Ovary (tissue), 7 donors: ENCODE measurements at regions not wholly inside any gene's neighbourhood (a gene's known extent, or its start where the extent isn't known, plus 50 kb on each side); places are given as distances from the start of the nearest gene placed in this dataset.

ENCODE experiments used
- DNase-seq, 5 donors: peaks; one replicate each; pipeline ENCODE4 v3.0.0-alpha.2; 2019 to 2020
- H3K27ac ChIP-seq, 2 donors: fragments of 200-600 bp; one replicate each; pipeline versions ENCODE4 v1.5.1 to v1.8.0; 2019 to 2022
- H3K27me3 ChIP-seq: fragments of 200-600 bp; one replicate; pipeline ENCODE4 v1.8.0; 2022
- H3K36me3 ChIP-seq: fragments of 200-600 bp; sonication (generic); one replicate; pipeline ENCODE4 v1.5.1; 2019
- H3K4me1 ChIP-seq: one replicate; pipeline ENCODE4 v1.8.1; 2013; ENCODE audit warnings: mild to moderate bottlenecking, moderate library complexity; ENCODE audit not compliant: insufficient read depth
- H3K4me3 ChIP-seq: fragments of 200-600 bp; sonication (generic); one replicate; pipeline ENCODE4 v1.5.1; 2017
- H3K9me3 ChIP-seq, 2 donors: fragments of 200-600 bp in 1 of 2; sonication (generic) in 1 of 2; one replicate each; pipeline versions ENCODE4 v1.5.1 to v1.8.1; 2013 to 2019; ENCODE audit warnings: mild to moderate bottlenecking in 1 of 2, moderate library complexity in 1 of 2
- CTCF ChIP-seq, 3 donors: fragments of 450-650 bp in 2 of 3; fragments of 200-600 bp in 1 of 3; IDR thresholded peaks; one replicate each; pipeline versions ENCODE4 v1.5.1 to v1.8.0; 2016 to 2022; ENCODE audit warnings: antibody characterized with exemption in 3 of 3, mild to moderate bottlenecking in 1 of 3
- EP300 ChIP-seq: sonication (generic); formaldehyde crosslinking; IDR thresholded peaks from one replicate; pipeline ENCODE4 v1.6.1; 2017; ENCODE audit warnings: antibody characterized with exemption
- POLR2A ChIP-seq: fragments of 450-650 bp; IDR thresholded peaks from one replicate; pipeline ENCODE4 v1.6.1; 2017; ENCODE audit warnings: antibody characterized with exemption, mild to moderate bottlenecking, moderate library complexity
- WGBS, 3 donors: extraction: QIAGEN DNeasy Blood & Tissue Kit in 1 of 3; methylation state at CpG; one replicate each; pipeline versions ENCODE4 v1.1.5 to v1.1.7; 2013 to 2017; 5-methylcytosine and 5-hydroxymethylcytosine counted together
- intact Hi-C, 4 donors: fragments of 100-400 bp; cut with DNase I; formaldehyde crosslinking; loops; one replicate each; pipeline versions ENCODE4 v1.11.0 to v1.15.1; 2022 to 2023
- donor health status: DM: no; HTN: no; CAD: no; lungs with moderate emphysema.
- donor health status: DM: no; HTN: no; CAD: no.
- donor health status: Bipolar disorder and iron deficiency.
- donor health status: DM: no; HTN: no; CAD: no.
- donor health status: DM: yes; HTN: yes; CAD: no.

- 78 to 80% (median 79%) methylated on average over 2 of the region's 2 CpGs for WGBS, 3 donors
- H3K9me3 ChIP-seq, result no peaks in the 10 kb centered on the region
- H3K27ac ChIP-seq, result no peak overlapping the region
- no peaks in the 10 kb centered on the region for H3K27me3 ChIP-seq
- H3K4me1 ChIP-seq, result no peaks in the 10 kb centered on the region
- intact Hi-C loops, result no loop called here
- no peak overlapping the region for H3K4me3 ChIP-seq
- DNase-seq, result no peak
- no peak for TF ChIP-seq POLR2A
- TF ChIP-seq CTCF (IDR thresholded peaks at IDR 0.05), result no peak
- H3K36me3 ChIP-seq, result no peaks in the 10 kb centered on the region
Observed at GRCh38 chr11:116172851-116173250, 599.9 kb downstream of the BUD13 start.

- Histone ChIP-seq H3K36me3 (no peaks in the 10 kb centered on the region), H3K4me3 (no peak overlapping the region), H3K27me3 (no peaks in the 10 kb centered on the region), H3K9me3 (no peaks in the 10 kb centered on the region), H3K4me1 (no peaks in the 10 kb centered on the region), H3K27ac (no peak overlapping the region)
- intact Hi-C loops, result no loop called here
- no peak for DNase-seq
- TF ChIP-seq POLR2A (no peak), CTCF (IDR thresholded peaks at IDR 0.05) (no peak), EP300 (no peak)
- 82 to 94% (median 90%) methylated on average over 3 of the region's 3 CpGs for WGBS, 3 donors
Observed at GRCh38 chr11:116172156-116172555, 600.6 kb downstream of the BUD13 start.

GRCh38 chr11:116171271-116172140, 601.3 kb downstream of the BUD13 start:
- no peaks in the 10 kb centered on the region for H3K36me3 ChIP-seq
- no peaks in the 10 kb centered on the region for H3K27me3 ChIP-seq
- no peak for DNase-seq
- H3K4me3 ChIP-seq, result no peak overlapping the region
- intact Hi-C loops, result no loop called here
- H3K4me1 ChIP-seq, result no peaks in the 10 kb centered on the region
- H3K9me3 ChIP-seq, result no peaks in the 10 kb centered on the region
- no peak for TF ChIP-seq POLR2A
- no peak for TF ChIP-seq EP300
- TF ChIP-seq CTCF (IDR thresholded peaks at IDR 0.05), result no peak
- WGBS, 3 donors, result 77 to 84% (median 84%) methylated on average over 10 of the region's 10 CpGs
- no peak overlapping the region for H3K27ac ChIP-seq

GRCh38 chr11:116170526-116171120, 602.2 kb downstream of the BUD13 start:
- TF ChIP-seq CTCF (IDR thresholded peaks at IDR 0.05) (no peak), EP300 (no peak), POLR2A (no peak)
- 52 to 61% (median 53%) methylated on average over 8 of the region's 8 CpGs for WGBS, 3 donors
- Histone ChIP-seq H3K36me3 (no peaks in the 10 kb centered on the region), H3K4me1 (no peaks in the 10 kb centered on the region), H3K27ac (no peak overlapping the region), H3K27me3 (no peaks in the 10 kb centered on the region), H3K4me3 (no peak overlapping the region), H3K9me3 (no peaks in the 10 kb centered on the region)
- intact Hi-C loops, result no loop called here
- no peak for DNase-seq
